SK-N-SH (cell line): ENCODE measurements at regions not wholly inside any gene's neighbourhood (a gene's known extent, or its start where the extent isn't known, plus 50 kb on each side); places are given as distances from the start of the nearest gene placed in this dataset.

ENCODE experiments used
- EP300 ChIP-seq, 2 experiments: IDR thresholded peaks; 2 replicates each; pipeline versions ENCODE4 v1.4.0 to v1.6.1; 2012; ENCODE audit warnings: borderline replicate concordance in 1 of 2, low read depth in 1 of 2, low read length in 1 of 2
- EZH2phosphoT487 ChIP-seq: fragments of 200-600 bp; sonication (generic); IDR thresholded peaks from 2 replicates; pipeline ENCODE4 v1.6.1; 2017; ENCODE audit warnings: low read depth, mixed run types, mild to moderate bottlenecking, antibody characterized with exemption, moderate library complexity, borderline replicate concordance
- GABPA ChIP-seq: IDR thresholded peaks from 2 replicates; pipeline ENCODE4 v1.4.0; 2012; ENCODE audit warnings: low read depth, mild to moderate bottlenecking
- GATA2 ChIP-seq: sonication (generic); formaldehyde crosslinking; IDR thresholded peaks from 2 replicates; pipeline ENCODE4 v1.5.0; 2020; ENCODE audit warnings: mild to moderate bottlenecking, missing genetic modification reagents
- POLR2AphosphoS5 ChIP-seq: IDR thresholded peaks from 2 replicates; pipeline ENCODE4 v1.6.1; 2012; ENCODE audit warnings: low read depth, low read length
- RAD21 ChIP-seq: IDR thresholded peaks from 2 replicates; pipeline ENCODE4 v1.6.1; 2012; ENCODE audit warnings: mild to moderate bottlenecking, low read length
- RCOR1 ChIP-seq: fragments of 150-350 bp; IDR thresholded peaks from 2 replicates; pipeline ENCODE4 v1.6.1; 2017; ENCODE audit warnings: antibody characterized with exemption, low read length
- SMC3 ChIP-seq: IDR thresholded peaks from 2 replicates; pipeline ENCODE4 v1.6.1; 2012; ENCODE audit warnings: low read depth, low read length, improper control_type of control experiment
- TAF1 ChIP-seq: IDR thresholded peaks from 2 replicates; pipeline ENCODE4 v1.6.1; 2012; ENCODE audit warnings: low read depth, mild to moderate bottlenecking, low read length, moderate library complexity, borderline replicate concordance
- TF ChIP-seq, protein P1 (sequence below): IDR thresholded peaks from 2 replicates; pipeline ENCODE4 v1.4.0; 2012; ENCODE audit warnings: low read depth, borderline replicate concordance
- TF ChIP-seq, protein P2 (sequence below): fragments of 200-600 bp; sonication (generic); IDR thresholded peaks from 2 replicates; pipeline ENCODE4 v1.6.1; 2017; ENCODE audit warnings: antibody characterized with exemption, mild to moderate bottlenecking, moderate library complexity
- TF ChIP-seq, protein P3 (sequence below): fragments of 150-350 bp; IDR thresholded peaks from 2 replicates; pipeline ENCODE4 v1.6.1; 2017; ENCODE audit warnings: antibody characterized with exemption, low read length, low read depth, borderline replicate concordance

DNA sequence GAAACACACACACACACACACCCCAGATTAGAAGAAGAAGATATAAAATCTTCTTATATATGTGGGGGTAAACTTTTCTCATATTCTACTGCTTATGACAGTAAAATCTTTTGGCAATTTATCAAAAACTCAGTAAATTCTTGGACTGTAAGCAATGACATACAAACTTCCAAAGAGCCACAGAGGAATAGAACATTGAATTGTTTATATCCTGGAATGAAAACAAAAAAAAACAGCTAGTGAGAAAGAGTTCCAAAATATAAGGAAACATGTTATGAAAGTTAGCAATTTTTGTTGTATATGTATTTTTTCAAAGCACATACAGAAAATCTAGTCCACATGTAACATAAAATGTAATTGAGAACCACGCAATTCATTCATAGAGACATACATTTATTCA lies 764.9 kb downstream of the DSC3 start:
- TF ChIP-seq, protein P1, sequence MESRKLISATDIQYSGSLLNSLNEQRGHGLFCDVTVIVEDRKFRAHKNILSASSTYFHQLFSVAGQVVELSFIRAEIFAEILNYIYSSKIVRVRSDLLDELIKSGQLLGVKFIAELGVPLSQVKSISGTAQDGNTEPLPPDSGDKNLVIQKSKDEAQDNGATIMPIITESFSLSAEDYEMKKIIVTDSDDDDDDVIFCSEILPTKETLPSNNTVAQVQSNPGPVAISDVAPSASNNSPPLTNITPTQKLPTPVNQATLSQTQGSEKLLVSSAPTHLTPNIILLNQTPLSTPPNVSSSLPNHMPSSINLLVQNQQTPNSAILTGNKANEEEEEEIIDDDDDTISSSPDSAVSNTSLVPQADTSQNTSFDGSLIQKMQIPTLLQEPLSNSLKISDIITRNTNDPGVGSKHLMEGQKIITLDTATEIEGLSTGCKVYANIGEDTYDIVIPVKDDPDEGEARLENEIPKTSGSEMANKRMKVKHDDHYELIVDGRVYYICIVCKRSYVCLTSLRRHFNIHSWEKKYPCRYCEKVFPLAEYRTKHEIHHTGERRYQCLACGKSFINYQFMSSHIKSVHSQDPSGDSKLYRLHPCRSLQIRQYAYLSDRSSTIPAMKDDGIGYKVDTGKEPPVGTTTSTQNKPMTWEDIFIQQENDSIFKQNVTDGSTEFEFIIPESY, result no peak
- TF ChIP-seq RCOR1, result no peak
- no peak for TF ChIP-seq POLR2AphosphoS5
- TF ChIP-seq, protein P2, sequence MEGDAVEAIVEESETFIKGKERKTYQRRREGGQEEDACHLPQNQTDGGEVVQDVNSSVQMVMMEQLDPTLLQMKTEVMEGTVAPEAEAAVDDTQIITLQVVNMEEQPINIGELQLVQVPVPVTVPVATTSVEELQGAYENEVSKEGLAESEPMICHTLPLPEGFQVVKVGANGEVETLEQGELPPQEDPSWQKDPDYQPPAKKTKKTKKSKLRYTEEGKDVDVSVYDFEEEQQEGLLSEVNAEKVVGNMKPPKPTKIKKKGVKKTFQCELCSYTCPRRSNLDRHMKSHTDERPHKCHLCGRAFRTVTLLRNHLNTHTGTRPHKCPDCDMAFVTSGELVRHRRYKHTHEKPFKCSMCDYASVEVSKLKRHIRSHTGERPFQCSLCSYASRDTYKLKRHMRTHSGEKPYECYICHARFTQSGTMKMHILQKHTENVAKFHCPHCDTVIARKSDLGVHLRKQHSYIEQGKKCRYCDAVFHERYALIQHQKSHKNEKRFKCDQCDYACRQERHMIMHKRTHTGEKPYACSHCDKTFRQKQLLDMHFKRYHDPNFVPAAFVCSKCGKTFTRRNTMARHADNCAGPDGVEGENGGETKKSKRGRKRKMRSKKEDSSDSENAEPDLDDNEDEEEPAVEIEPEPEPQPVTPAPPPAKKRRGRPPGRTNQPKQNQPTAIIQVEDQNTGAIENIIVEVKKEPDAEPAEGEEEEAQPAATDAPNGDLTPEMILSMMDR, result no peak
- TF ChIP-seq, protein P3, sequence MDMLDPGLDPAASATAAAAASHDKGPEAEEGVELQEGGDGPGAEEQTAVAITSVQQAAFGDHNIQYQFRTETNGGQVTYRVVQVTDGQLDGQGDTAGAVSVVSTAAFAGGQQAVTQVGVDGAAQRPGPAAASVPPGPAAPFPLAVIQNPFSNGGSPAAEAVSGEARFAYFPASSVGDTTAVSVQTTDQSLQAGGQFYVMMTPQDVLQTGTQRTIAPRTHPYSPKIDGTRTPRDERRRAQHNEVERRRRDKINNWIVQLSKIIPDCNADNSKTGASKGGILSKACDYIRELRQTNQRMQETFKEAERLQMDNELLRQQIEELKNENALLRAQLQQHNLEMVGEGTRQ, result no peak
- TF ChIP-seq RAD21, result no peak
- TF ChIP-seq EP300 (IDR thresholded peaks at IDR 0.05; ENCODE audit: borderline replicate concordance in 1 of 2, low read depth in 1 of 2, low read length in 1 of 2), result no peak
- no peak for TF ChIP-seq TAF1
- TF ChIP-seq GABPA, result no peak
- TF ChIP-seq SMC3, result no peak
- TF ChIP-seq EZH2phosphoT487, result no peak
- TF ChIP-seq GATA2, result no peak
